Stomach (tissue), 4 donors: ENCODE measurements at regions not wholly inside any gene's neighbourhood (a gene's known extent, or its start where the extent isn't known, plus 50 kb on each side); places are given as distances from the start of the nearest gene placed in this dataset.

Experiments
- EP300 ChIP-seq: sonication (generic); formaldehyde crosslinking; IDR thresholded peaks from one replicate; pipeline ENCODE4 v1.6.1; 2017; ENCODE audit warnings: antibody characterized with exemption
- POLR2A ChIP-seq, 4 donors: fragments of 450-650 bp; IDR thresholded peaks; one replicate each; pipeline ENCODE4 v1.6.1; 2016; ENCODE audit warnings: antibody characterized with exemption in 4 of 4, control low read depth in 2 of 4, mild to moderate bottlenecking in 1 of 4, moderate library complexity in 1 of 4
- POLR2AphosphoS5 ChIP-seq, 3 donors: sonication (generic); formaldehyde crosslinking; IDR thresholded peaks; one replicate each; pipeline ENCODE4 v1.6.1; 2016; ENCODE audit warnings: antibody characterized with exemption in 3 of 3
- TF ChIP-seq, protein P1 (sequence below), 7 experiments: fragments of 450-650 bp in 4 of 7; fragments of 200-600 bp in 3 of 7; sonication (generic) in 3 of 7; IDR thresholded peaks; one replicate each; pipeline ENCODE4 v1.5.1; 2016 to 2019; ENCODE audit warnings: antibody characterized with exemption in 7 of 7, control low read depth in 2 of 7, mild to moderate bottlenecking in 1 of 7

DNA sequence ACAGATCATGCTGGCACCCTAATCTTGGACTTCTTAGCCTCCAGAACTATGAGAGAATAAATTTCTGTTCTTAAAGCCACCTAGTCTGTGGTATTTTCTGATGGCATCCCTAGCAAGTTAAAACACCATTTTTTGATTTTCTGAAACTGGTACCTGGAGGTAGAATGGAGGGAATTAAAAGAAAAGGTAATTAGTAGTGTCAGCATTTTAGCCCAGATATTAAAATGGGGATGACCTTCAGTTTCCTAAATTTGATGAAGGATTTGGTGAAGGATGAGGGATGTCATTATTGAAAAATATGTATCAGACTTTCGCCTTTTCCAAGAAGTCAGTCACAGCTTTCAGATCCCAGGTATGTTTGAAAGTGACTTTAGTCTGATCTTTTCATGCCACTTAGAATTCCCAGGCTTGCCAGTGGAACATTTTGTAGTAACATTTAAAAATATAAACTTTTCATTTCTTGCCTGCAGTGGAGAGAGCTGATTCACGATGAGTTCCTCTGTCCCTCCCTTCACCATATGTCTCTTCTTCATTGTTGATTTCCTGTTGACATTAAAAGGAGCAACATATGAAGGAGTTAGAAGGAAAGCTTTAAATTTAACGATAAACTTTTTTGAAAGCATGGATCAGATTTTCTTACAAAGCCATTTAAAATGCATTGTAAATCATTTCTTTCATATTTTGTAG, 169.4 kb downstream of the SLIT2 start:
- TF ChIP-seq, protein P1, sequence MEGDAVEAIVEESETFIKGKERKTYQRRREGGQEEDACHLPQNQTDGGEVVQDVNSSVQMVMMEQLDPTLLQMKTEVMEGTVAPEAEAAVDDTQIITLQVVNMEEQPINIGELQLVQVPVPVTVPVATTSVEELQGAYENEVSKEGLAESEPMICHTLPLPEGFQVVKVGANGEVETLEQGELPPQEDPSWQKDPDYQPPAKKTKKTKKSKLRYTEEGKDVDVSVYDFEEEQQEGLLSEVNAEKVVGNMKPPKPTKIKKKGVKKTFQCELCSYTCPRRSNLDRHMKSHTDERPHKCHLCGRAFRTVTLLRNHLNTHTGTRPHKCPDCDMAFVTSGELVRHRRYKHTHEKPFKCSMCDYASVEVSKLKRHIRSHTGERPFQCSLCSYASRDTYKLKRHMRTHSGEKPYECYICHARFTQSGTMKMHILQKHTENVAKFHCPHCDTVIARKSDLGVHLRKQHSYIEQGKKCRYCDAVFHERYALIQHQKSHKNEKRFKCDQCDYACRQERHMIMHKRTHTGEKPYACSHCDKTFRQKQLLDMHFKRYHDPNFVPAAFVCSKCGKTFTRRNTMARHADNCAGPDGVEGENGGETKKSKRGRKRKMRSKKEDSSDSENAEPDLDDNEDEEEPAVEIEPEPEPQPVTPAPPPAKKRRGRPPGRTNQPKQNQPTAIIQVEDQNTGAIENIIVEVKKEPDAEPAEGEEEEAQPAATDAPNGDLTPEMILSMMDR (IDR thresholded peaks at IDR 0.05), result no peak
- no peak for TF ChIP-seq POLR2AphosphoS5 (IDR thresholded peaks at IDR 0.05)
- no peak for TF ChIP-seq EP300
- no peak for TF ChIP-seq POLR2A (IDR thresholded peaks at IDR 0.05)
